Activated T-helper 17 cell treated with anti-CD3 and anti-CD28 coated beads, Interleukin-2, amount 50 U/mL, for 72 hours (primary cell): ENCODE measurements at regions not wholly inside any gene's neighbourhood (a gene's known extent, or its start where the extent isn't known, plus 50 kb on each side); places are given as distances from the start of the nearest gene placed in this dataset.

Experiments
- ATAC-seq: fragments of 150-1000 bp; cut with Tn5 transposase; replicated peaks from 2 replicates; pipeline ENCODE4 v1.10.0; 2021; ENCODE audit warnings: mild to moderate bottlenecking, moderate library complexity
- H3K27ac Mint-ChIP-seq: one replicate; pipeline ENCODE4 v1.8.0; 2022; ENCODE audit warnings: mixed read lengths
- H3K27me3 Mint-ChIP-seq: one replicate; pipeline ENCODE4 v1.8.0; 2022; ENCODE audit warnings: mixed read lengths
- H3K36me3 Mint-ChIP-seq: one replicate; pipeline ENCODE4 v1.8.0; 2022; ENCODE audit warnings: low read depth, mild to moderate bottlenecking, mixed read lengths
- H3K4me1 Mint-ChIP-seq: one replicate; pipeline ENCODE4 v1.8.0; 2022; ENCODE audit warnings: mixed read lengths
- H3K4me3 Mint-ChIP-seq: one replicate; pipeline ENCODE4 v1.8.0; 2022; ENCODE audit warnings: mild to moderate bottlenecking, mixed read lengths
- H3K9me3 Mint-ChIP-seq: one replicate; pipeline ENCODE4 v1.8.0; 2022; ENCODE audit warnings: mixed read lengths

- no peaks in the 10 kb centered on the region for H3K9me3 Mint-ChIP-seq
- H3K27me3 Mint-ChIP-seq, result no peaks in the 10 kb centered on the region
- H3K27ac Mint-ChIP-seq, result no peak overlapping the region
- no peaks in the 10 kb centered on the region for H3K36me3 Mint-ChIP-seq
- H3K4me3 Mint-ChIP-seq, result no peak overlapping the region
- H3K4me1 Mint-ChIP-seq, result no peaks in the 10 kb centered on the region
- ATAC-seq, result no peak
Observed at GRCh38 chr5:110329955-110330525, 396.4 kb downstream of the TMEM232 start.

GRCh38 chr5:110333384-110333783, 393.1 kb downstream of the TMEM232 start:
- Mint-ChIP-seq H3K27ac (no peak overlapping the region), H3K4me3 (no peak overlapping the region), H3K9me3 (no peaks in the 10 kb centered on the region), H3K36me3 (no peaks in the 10 kb centered on the region), H3K4me1 (no peaks in the 10 kb centered on the region), H3K27me3 (peaks cover 3% of the 10 kb centered on the region)
- ATAC-seq, result no peak

GRCh38 chr5:110335361-110336066, 391.0 kb downstream of the TMEM232 start:
- Mint-ChIP-seq H3K36me3 (no peaks in the 10 kb centered on the region), H3K27me3 (peaks cover 3% of the 10 kb centered on the region), H3K9me3 (no peaks in the 10 kb centered on the region), H3K27ac (no peak overlapping the region), H3K4me3 (no peak overlapping the region), H3K4me1 (no peaks in the 10 kb centered on the region)
- ATAC-seq, result no peak

- Mint-ChIP-seq H3K4me1 (no peaks in the 10 kb centered on the region), H3K36me3 (no peaks in the 10 kb centered on the region), H3K27ac (no peak overlapping the region), H3K27me3 (peaks cover 3% of the 10 kb centered on the region), H3K4me3 (no peak overlapping the region), H3K9me3 (no peaks in the 10 kb centered on the region)
- ATAC-seq, result no peak
Observed at GRCh38 chr5:110338341-110339083, 388.0 kb downstream of the TMEM232 start.

GRCh38 chr5:110339399-110339798, 387.1 kb downstream of the TMEM232 start:
- no peaks in the 10 kb centered on the region for H3K4me1 Mint-ChIP-seq
- H3K4me3 Mint-ChIP-seq, result no peak overlapping the region
- no peak for ATAC-seq
- peaks cover 3% of the 10 kb centered on the region for H3K27me3 Mint-ChIP-seq
- no peaks in the 10 kb centered on the region for H3K9me3 Mint-ChIP-seq
- no peak overlapping the region for H3K27ac Mint-ChIP-seq
- no peaks in the 10 kb centered on the region for H3K36me3 Mint-ChIP-seq

GRCh38 chr5:110341836-110342235, 384.6 kb downstream of the TMEM232 start:
- H3K9me3 Mint-ChIP-seq, result no peaks in the 10 kb centered on the region
- H3K27ac Mint-ChIP-seq, result no peak overlapping the region
- ATAC-seq, result no peak
- no peaks in the 10 kb centered on the region for H3K36me3 Mint-ChIP-seq
- no peak overlapping the region for H3K4me3 Mint-ChIP-seq
- no peaks in the 10 kb centered on the region for H3K4me1 Mint-ChIP-seq
- H3K27me3 Mint-ChIP-seq, result no peaks in the 10 kb centered on the region

- H3K27me3 Mint-ChIP-seq, result no peaks in the 10 kb centered on the region
- no peaks in the 10 kb centered on the region for H3K4me1 Mint-ChIP-seq
- H3K9me3 Mint-ChIP-seq, result no peaks in the 10 kb centered on the region
- no peaks in the 10 kb centered on the region for H3K36me3 Mint-ChIP-seq
- ATAC-seq, result no peak
- H3K27ac Mint-ChIP-seq, result no peak overlapping the region
- no peak overlapping the region for H3K4me3 Mint-ChIP-seq
Observed at GRCh38 chr5:110342683-110343082, 383.8 kb downstream of the TMEM232 start.

GRCh38 chr5:110343616-110344015, 382.9 kb downstream of the TMEM232 start:
- Mint-ChIP-seq H3K27ac (no peak overlapping the region), H3K9me3 (no peaks in the 10 kb centered on the region), H3K4me3 (no peak overlapping the region), H3K4me1 (no peaks in the 10 kb centered on the region), H3K36me3 (no peaks in the 10 kb centered on the region), H3K27me3 (no peaks in the 10 kb centered on the region)
- no peak for ATAC-seq

- H3K4me1 Mint-ChIP-seq, result no peaks in the 10 kb centered on the region
- no peaks in the 10 kb centered on the region for H3K9me3 Mint-ChIP-seq
- no peaks in the 10 kb centered on the region for H3K27me3 Mint-ChIP-seq
- no peak overlapping the region for H3K27ac Mint-ChIP-seq
- no peak for ATAC-seq
- no peak overlapping the region for H3K4me3 Mint-ChIP-seq
- H3K36me3 Mint-ChIP-seq, result no peaks in the 10 kb centered on the region
Observed at GRCh38 chr5:110345623-110346022, 380.8 kb downstream of the TMEM232 start.

GRCh38 chr5:110346893-110347358, 379.5 kb downstream of the TMEM232 start:
- Mint-ChIP-seq H3K27ac (no peak overlapping the region), H3K4me1 (no peaks in the 10 kb centered on the region), H3K9me3 (no peaks in the 10 kb centered on the region), H3K27me3 (no peaks in the 10 kb centered on the region), H3K36me3 (no peaks in the 10 kb centered on the region), H3K4me3 (no peak overlapping the region)
- ATAC-seq, result no peak

- H3K27ac Mint-ChIP-seq, result no peak overlapping the region
- H3K4me3 Mint-ChIP-seq, result no peak overlapping the region
- no peaks in the 10 kb centered on the region for H3K4me1 Mint-ChIP-seq
- H3K9me3 Mint-ChIP-seq, result no peaks in the 10 kb centered on the region
- H3K36me3 Mint-ChIP-seq, result no peaks in the 10 kb centered on the region
- no peaks in the 10 kb centered on the region for H3K27me3 Mint-ChIP-seq
- ATAC-seq, result no peak
Observed at GRCh38 chr5:110347781-110348180, 378.7 kb downstream of the TMEM232 start.

- H3K27ac Mint-ChIP-seq, result no peak overlapping the region
- no peaks in the 10 kb centered on the region for H3K36me3 Mint-ChIP-seq
- H3K27me3 Mint-ChIP-seq, result no peaks in the 10 kb centered on the region
- no peaks in the 10 kb centered on the region for H3K9me3 Mint-ChIP-seq
- H3K4me1 Mint-ChIP-seq, result no peaks in the 10 kb centered on the region
- no peak for ATAC-seq
- H3K4me3 Mint-ChIP-seq, result no peak overlapping the region
Observed at GRCh38 chr5:110351430-110351829, 375.0 kb downstream of the TMEM232 start.

- H3K27ac Mint-ChIP-seq, result no peak overlapping the region
- no peaks in the 10 kb centered on the region for H3K27me3 Mint-ChIP-seq
- no peaks in the 10 kb centered on the region for H3K36me3 Mint-ChIP-seq
- no peak overlapping the region for H3K4me3 Mint-ChIP-seq
- no peaks in the 10 kb centered on the region for H3K4me1 Mint-ChIP-seq
- no peak for ATAC-seq
- H3K9me3 Mint-ChIP-seq, result no peaks in the 10 kb centered on the region
Observed at GRCh38 chr5:110354311-110354710, 372.2 kb downstream of the TMEM232 start.

GRCh38 chr5:110354915-110355644, 371.4 kb downstream of the TMEM232 start:
- H3K27me3 Mint-ChIP-seq, result no peaks in the 10 kb centered on the region
- H3K27ac Mint-ChIP-seq, result no peak overlapping the region
- ATAC-seq, result no peak
- H3K4me1 Mint-ChIP-seq, result no peaks in the 10 kb centered on the region
- no peaks in the 10 kb centered on the region for H3K9me3 Mint-ChIP-seq
- H3K36me3 Mint-ChIP-seq, result no peaks in the 10 kb centered on the region
- H3K4me3 Mint-ChIP-seq, result no peak overlapping the region
